ENCODE measurements at regions not wholly inside any gene's neighbourhood (a gene's known extent, or its start where the extent isn't known, plus 50 kb on each side); places are given as distances from the start of the nearest gene placed in this dataset.

GRCh38 chr20:17155401-17155800, 71.4 kb upstream of the PCSK2 start:
- Mint-ChIP-seq H3K9me3 (ENCODE audit: low read depth) (peaks cover 3% of the 10 kb centered on the region), H3K4me1 (ENCODE audit: low read depth) (no peaks in the 10 kb centered on the region), H3K27ac (ENCODE audit: unreplicated experiment) (no peak overlapping the region), H3K4me3 (ENCODE audit: unreplicated experiment) (no peak overlapping the region), H3K36me3 (ENCODE audit: low read depth) (no peaks in the 10 kb centered on the region), H3K27me3 (ENCODE audit: low read depth) (peaks cover 4% of the 10 kb centered on the region)
- TF ChIP-seq CTCF (IDR thresholded peaks at IDR 0.05), result no peak
- DNase-seq (ENCODE audit: low spot score), result no peak

- H3K4me3 Mint-ChIP-seq (ENCODE audit: unreplicated experiment), result no peak overlapping the region
- DNase-seq (ENCODE audit: low spot score), result no peak
- H3K9me3 Mint-ChIP-seq (ENCODE audit: low read depth), result peaks cover 3% of the 10 kb centered on the region
- H3K36me3 Mint-ChIP-seq (ENCODE audit: low read depth), result no peaks in the 10 kb centered on the region
- peaks cover 4% of the 10 kb centered on the region for H3K27me3 Mint-ChIP-seq (ENCODE audit: low read depth)
- H3K27ac Mint-ChIP-seq (ENCODE audit: unreplicated experiment), result no peak overlapping the region
- no peak for TF ChIP-seq CTCF (IDR thresholded peaks at IDR 0.05)
- no peaks in the 10 kb centered on the region for H3K4me1 Mint-ChIP-seq (ENCODE audit: low read depth)
Observed at GRCh38 chr20:17158701-17159100, 68.1 kb upstream of the PCSK2 start.

- Mint-ChIP-seq H3K4me1 (ENCODE audit: low read depth) (no peaks in the 10 kb centered on the region), H3K27ac (ENCODE audit: unreplicated experiment) (no peak overlapping the region), H3K4me3 (ENCODE audit: unreplicated experiment) (no peak overlapping the region), H3K27me3 (ENCODE audit: low read depth) (peaks cover 4% of the 10 kb centered on the region), H3K9me3 (ENCODE audit: low read depth) (peaks cover 3% of the 10 kb centered on the region), H3K36me3 (ENCODE audit: low read depth) (no peaks in the 10 kb centered on the region)
- DNase-seq (ENCODE audit: low spot score), result no peak
- no peak for TF ChIP-seq CTCF (IDR thresholded peaks at IDR 0.05)
Observed at GRCh38 chr20:17161673-17162481, 65.0 kb upstream of the PCSK2 start.

GRCh38 chr20:17168026-17168612, 58.7 kb upstream of the PCSK2 start:
- H3K27ac Mint-ChIP-seq (ENCODE audit: unreplicated experiment), result no peak overlapping the region

More at GRCh38 chr20:17168026-17168612, 58.7 kb upstream of the PCSK2 start:
- H3K4me1 Mint-ChIP-seq (ENCODE audit: low read depth), result no peaks in the 10 kb centered on the region
- peaks cover 9% of the 10 kb centered on the region for H3K27me3 Mint-ChIP-seq (ENCODE audit: low read depth)
- H3K9me3 Mint-ChIP-seq (ENCODE audit: low read depth), result no peaks in the 10 kb centered on the region
- TF ChIP-seq CTCF (IDR thresholded peaks at IDR 0.05), result no peak
- no peak overlapping the region for H3K4me3 Mint-ChIP-seq (ENCODE audit: unreplicated experiment)
- no peak for DNase-seq (ENCODE audit: low spot score)
- no peaks in the 10 kb centered on the region for H3K36me3 Mint-ChIP-seq (ENCODE audit: low read depth)

All from chondrocyte (in vitro differentiated cells).